CD14-positive monocyte (primary cell): ENCODE measurements at regions not wholly inside any gene's neighbourhood (a gene's known extent, or its start where the extent isn't known, plus 50 kb on each side); places are given as distances from the start of the nearest gene placed in this dataset.
"Not testable (repeated sequence)": the region's sequence is repeated elsewhere in the genome, so short reads cannot be mapped to it uniquely, and the experiment has no call there.

Experiments
- DNase-seq, 3 donors: peaks; one replicate each; pipeline ENCODE4 v3.0.0-alpha.2; 2011 to 2022
- H2AFZ ChIP-seq: 2 replicates; pipeline ENCODE4 v1.6.0; 2012; ENCODE audit warnings: mild to moderate bottlenecking, low read depth, low read length, inconsistent platforms; ENCODE audit not compliant: insufficient read depth, poor library complexity, severe bottlenecking
- H3K27ac ChIP-seq, 2 donors: 1 replicate in 1 of 2; 2 replicates in 1 of 2; pipeline ENCODE4 v1.5.1; 2012 to 2013; ENCODE audit warnings: low read length in 2 of 2, control low read depth in 1 of 2, inconsistent platforms in 1 of 2, low read depth in 1 of 2, mild to moderate bottlenecking in 1 of 2
- H3K27me3 ChIP-seq, 2 donors: one replicate each; pipeline versions ENCODE4 v1.6.0 to v1.6.1; 2011 to 2013; ENCODE audit warnings: low read length in 2 of 2; ENCODE audit not compliant: control insufficient read depth in 2 of 2, insufficient read depth in 2 of 2
- H3K36me3 ChIP-seq, 2 donors: replicated peaks in 1 of 2; 1 replicate in 1 of 2; 2 replicates in 1 of 2; pipeline versions ENCODE4 v1.5.1 to v1.6.1; 2012 to 2013; ENCODE audit warnings: low read length in 2 of 2, control low read depth in 1 of 2, inconsistent platforms in 1 of 2, mild to moderate bottlenecking in 1 of 2; ENCODE audit not compliant: insufficient read depth in 2 of 2, control insufficient read depth in 1 of 2
- H3K4me1 ChIP-seq, 2 donors: 1 replicate in 1 of 2; 2 replicates in 1 of 2; pipeline versions ENCODE4 v1.5.1 to v1.6.1; 2012 to 2013; ENCODE audit warnings: low read length in 2 of 2, control low read depth in 1 of 2, inconsistent platforms in 1 of 2, mild to moderate bottlenecking in 1 of 2, moderate library complexity in 1 of 2; ENCODE audit not compliant: insufficient read depth in 2 of 2, control insufficient read depth in 1 of 2
- H3K4me2 ChIP-seq: replicated peaks from 2 replicates; pipeline ENCODE3; 2012; ENCODE audit warnings: low read length, moderate library complexity, mild to moderate bottlenecking; ENCODE audit not compliant: poor library complexity, severe bottlenecking; ENCODE audit errors: extremely low read depth
- H3K4me3 ChIP-seq, 3 experiments: fragments of 200-600 bp in 1 of 3; sonication (generic) in 1 of 3; replicated peaks in 1 of 3; 1 replicate in 2 of 3; 2 replicates in 1 of 3; pipeline ENCODE4 v1.5.1; 2011 to 2013; ENCODE audit warnings: low read length in 3 of 3, mild to moderate bottlenecking in 3 of 3, control low read depth in 2 of 3, low read depth in 2 of 3, inconsistent platforms in 1 of 3, moderate library complexity in 1 of 3
- H3K79me2 ChIP-seq: 2 replicates; pipeline ENCODE4 v1.6.0; 2012; ENCODE audit warnings: mild to moderate bottlenecking, control low read depth, inconsistent platforms, low read length, moderate library complexity; ENCODE audit not compliant: insufficient read depth
- H3K9ac ChIP-seq: 2 replicates; pipeline ENCODE4 v1.6.0; 2017; ENCODE audit warnings: low read length, mild to moderate bottlenecking; ENCODE audit not compliant: insufficient read depth, poor library complexity, severe bottlenecking
- H3K9me3 ChIP-seq, 2 donors: replicated peaks in 1 of 2; 1 replicate in 1 of 2; 2 replicates in 1 of 2; pipeline versions ENCODE4 v1.5.1 to v1.6.1; 2012 to 2013; ENCODE audit warnings: low read length in 2 of 2, control low read depth in 1 of 2; ENCODE audit not compliant: control insufficient read depth in 1 of 2, insufficient read depth in 1 of 2
- H4K20me1 ChIP-seq: 2 replicates; pipeline ENCODE4 v1.6.0; 2012; ENCODE audit warnings: mild to moderate bottlenecking, low read length, control low read depth, moderate library complexity; ENCODE audit not compliant: insufficient read depth
- H3K27ac Mint-ChIP-seq, 7 donors: one replicate each; pipeline ENCODE4 v1.8.0; 2020; ENCODE audit warnings: mild to moderate bottlenecking in 7 of 7, mixed read lengths in 7 of 7, moderate library complexity in 6 of 7, inconsistent platforms in 2 of 7
- H3K27me3 Mint-ChIP-seq, 3 donors: one replicate each; pipeline ENCODE4 v1.8.0; 2021 to 2022; ENCODE audit warnings: low read depth in 3 of 3, mild to moderate bottlenecking in 3 of 3, mixed read lengths in 3 of 3, moderate library complexity in 3 of 3, inconsistent platforms in 1 of 3
- H3K36me3 Mint-ChIP-seq, 2 donors: one replicate each; pipeline ENCODE4 v1.8.0; 2020; ENCODE audit warnings: mixed read lengths in 2 of 2, inconsistent platforms in 1 of 2, mild to moderate bottlenecking in 1 of 2
- H3K4me1 Mint-ChIP-seq: one replicate; pipeline ENCODE4 v1.8.0; 2020; ENCODE audit warnings: mild to moderate bottlenecking, mixed read lengths
- H3K4me3 Mint-ChIP-seq, 2 donors: one replicate each; pipeline ENCODE4 v1.8.0; 2020; ENCODE audit warnings: mild to moderate bottlenecking in 2 of 2, mixed read lengths in 2 of 2, moderate library complexity in 1 of 2
- H3K9me3 Mint-ChIP-seq, 7 donors: one replicate each; pipeline ENCODE4 v1.8.0; 2020 to 2022; ENCODE audit warnings: mixed read lengths in 7 of 7, mild to moderate bottlenecking in 6 of 7, moderate library complexity in 6 of 7, inconsistent platforms in 2 of 7
- WGBS: methylation state at CpG from one replicate; pipeline ENCODE4 v1.1.5; 2013; ENCODE audit warnings: missing lambda C conversion rate; ENCODE audit not compliant: insufficient coverage; 5-methylcytosine and 5-hydroxymethylcytosine counted together
- intact Hi-C, 2 donors: fragments of 100-400 bp; cut with micrococcal nuclease; formaldehyde crosslinking; loops; one replicate each; pipeline versions ENCODE4 v1.15.0 to v1.15.1; 2023

DNA sequence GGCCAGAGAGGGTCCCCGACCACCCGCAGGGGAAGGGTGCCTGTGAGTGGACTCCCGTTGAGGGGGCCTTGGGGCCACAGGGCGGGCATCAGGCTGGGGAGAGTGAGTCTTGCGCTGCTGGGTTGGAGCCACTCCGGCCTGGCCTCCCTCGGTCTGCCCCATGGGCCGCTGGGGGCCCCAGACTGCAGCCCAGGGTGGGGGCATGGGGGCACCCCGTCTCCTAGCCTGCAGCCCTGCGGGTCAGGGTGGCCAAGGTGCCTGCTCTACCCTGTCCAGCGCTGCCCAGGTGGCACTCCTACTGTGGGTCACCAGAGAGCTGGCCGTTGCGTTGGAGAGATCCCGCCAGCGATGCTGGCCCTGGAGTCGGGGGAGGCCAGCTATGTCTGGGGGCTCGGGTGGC lies 186.8 kb downstream of the TMEM121 start:
- H4K20me1 ChIP-seq, H3K27me3 Mint-ChIP-seq, H2AFZ ChIP-seq, H3K79me2 ChIP-seq, H3K27ac ChIP-seq, intact Hi-C loops, H3K9ac ChIP-seq, H3K4me1 ChIP-seq, H3K4me1 Mint-ChIP-seq, H3K27me3 ChIP-seq, DNase-seq, H3K4me3 ChIP-seq, H3K4me2 ChIP-seq, H3K36me3 Mint-ChIP-seq, H3K27ac Mint-ChIP-seq, H3K4me3 Mint-ChIP-seq, H3K36me3 ChIP-seq: not testable (repeated sequence)
- 92% methylated on average over 8 of the region's 17 CpGs for WGBS
- peaks cover 2 to 18% (median 8%) of the 10 kb centered on the region in 7 donors for H3K9me3 Mint-ChIP-seq
- H3K9me3 ChIP-seq = peaks cover 0 to 35% of the 10 kb centered on the region in 2 donors

GRCh38 chr14:105713836-105714235 lies 187.5 kb downstream of the TMEM121 start:
- H3K4me2 ChIP-seq, H3K27me3 ChIP-seq, H3K79me2 ChIP-seq, DNase-seq, H3K4me3 Mint-ChIP-seq, H3K4me1 ChIP-seq, H3K4me1 Mint-ChIP-seq, H3K27me3 Mint-ChIP-seq, H3K9ac ChIP-seq, H3K27ac Mint-ChIP-seq, H3K4me3 ChIP-seq, H2AFZ ChIP-seq, H3K36me3 Mint-ChIP-seq, intact Hi-C loops, H3K36me3 ChIP-seq, H3K27ac ChIP-seq, H4K20me1 ChIP-seq: not testable (repeated sequence)
- H3K9me3 Mint-ChIP-seq = peaks cover 2 to 18% (median 8%) of the 10 kb centered on the region in 7 donors
- 92% methylated on average over 2 of the region's 10 CpGs for WGBS
- peaks cover 0 to 35% of the 10 kb centered on the region in 2 donors for H3K9me3 ChIP-seq

DNA sequence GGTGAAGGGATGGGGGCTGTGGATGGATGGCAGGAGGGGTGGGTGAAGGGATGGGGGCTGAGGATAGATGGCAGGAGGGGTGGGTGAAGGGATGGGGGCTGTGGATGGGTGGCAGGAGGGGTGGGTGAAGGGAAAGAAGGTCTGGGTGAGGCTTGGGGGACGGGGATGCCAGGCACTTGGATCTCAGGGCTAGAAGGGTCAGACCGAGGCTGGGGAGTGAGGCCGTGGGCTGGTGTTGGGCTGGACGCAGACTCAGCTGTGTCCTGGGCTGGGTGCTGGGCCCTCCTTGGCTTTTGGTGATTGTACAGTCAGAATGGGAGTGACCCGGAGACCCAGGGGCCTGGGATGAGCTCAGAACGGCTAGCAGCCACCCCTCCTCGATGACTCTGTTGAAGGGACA lies 192.4 kb downstream of the TMEM121 start:
- H3K79me2 ChIP-seq, H2AFZ ChIP-seq, H3K27ac Mint-ChIP-seq, H3K27ac ChIP-seq, H3K4me3 ChIP-seq, H3K9me3 ChIP-seq, H3K4me1 ChIP-seq, H3K9ac ChIP-seq, H3K4me2 ChIP-seq, H3K4me3 Mint-ChIP-seq, H4K20me1 ChIP-seq, DNase-seq, H3K27me3 Mint-ChIP-seq, H3K36me3 ChIP-seq, H3K36me3 Mint-ChIP-seq, intact Hi-C loops, H3K27me3 ChIP-seq, H3K9me3 Mint-ChIP-seq, H3K4me1 Mint-ChIP-seq: not testable (repeated sequence)
- no CpG with 5 or more reads among the region's 7 CpGs for WGBS

GRCh38 chr14:105720106-105720505 lies 193.7 kb downstream of the TMEM121 start:
- H4K20me1 ChIP-seq, H3K36me3 ChIP-seq, H3K36me3 Mint-ChIP-seq, DNase-seq, H3K9ac ChIP-seq, H3K4me2 ChIP-seq, H3K27me3 Mint-ChIP-seq, H3K9me3 ChIP-seq, H3K4me1 ChIP-seq, H3K4me3 ChIP-seq, H3K27ac Mint-ChIP-seq, H3K79me2 ChIP-seq, H3K27ac ChIP-seq, H2AFZ ChIP-seq, H3K4me3 Mint-ChIP-seq, H3K9me3 Mint-ChIP-seq, intact Hi-C loops, H3K27me3 ChIP-seq: not testable (repeated sequence)
- peaks cover 12% of the 10 kb centered on the region for H3K4me1 Mint-ChIP-seq
- no CpG with 5 or more reads among the region's 12 CpGs for WGBS
